H1 (cell line): ENCODE measurements at regions not wholly inside any gene's neighbourhood (a gene's known extent, or its start where the extent isn't known, plus 50 kb on each side); places are given as distances from the start of the nearest gene placed in this dataset.

ENCODE experiments used
- ASH2L ChIP-seq: fragments of 200-600, 300-600 bp; sonication (generic); IDR thresholded peaks from one replicate; pipeline ENCODE4 v1.7.1; 2017; ENCODE audit warnings: low read length
- CEBPB ChIP-seq: IDR thresholded peaks from 2 replicates; pipeline ENCODE4 v1.6.1; 2012; ENCODE audit warnings: low read depth, low read length
- EP300 ChIP-seq, 2 experiments: IDR thresholded peaks; 1 replicate in 1 of 2; 2 replicates in 1 of 2; pipeline ENCODE4 v1.6.1; 2011 to 2012; ENCODE audit warnings: low read depth in 2 of 2, low read length in 2 of 2, mild to moderate bottlenecking in 2 of 2, borderline replicate concordance in 1 of 2, inconsistent platforms in 1 of 2, moderate library complexity in 1 of 2
- GABPA ChIP-seq: IDR thresholded peaks from 2 replicates; pipeline ENCODE4 v1.6.1; 2011; ENCODE audit warnings: mild to moderate bottlenecking, low read length, moderate library complexity, borderline replicate concordance; ENCODE audit not compliant: insufficient read depth
- SIN3A ChIP-seq, 2 experiments: IDR thresholded peaks in 1 of 2; conservative IDR thresholded peaks in 1 of 2; 2 replicates each; pipeline ENCODE4 v1.6.1; 2011 to 2012; ENCODE audit warnings: low read length in 2 of 2, improper control_type of control experiment in 1 of 2, low read depth in 1 of 2, mild to moderate bottlenecking in 1 of 2
- SP1 ChIP-seq: IDR thresholded peaks from 2 replicates; pipeline ENCODE4 v1.6.1; 2011; ENCODE audit warnings: low read depth, low read length
- SP2 ChIP-seq: IDR thresholded peaks from 2 replicates; pipeline ENCODE4 v1.6.1; 2012; ENCODE audit warnings: mild to moderate bottlenecking, low read length, inconsistent platforms
- SUZ12 ChIP-seq: fragments of 200-600 bp; sonication (generic); IDR thresholded peaks from 2 replicates; pipeline ENCODE4 v1.6.1; 2012; ENCODE audit warnings: mild to moderate bottlenecking, inconsistent platforms, low read length, moderate library complexity, mixed read lengths
- TEAD4 ChIP-seq: IDR thresholded peaks from 2 replicates; pipeline ENCODE4 v1.6.1; 2012; ENCODE audit warnings: low read depth, low read length, inconsistent platforms, mixed read lengths

DNA sequence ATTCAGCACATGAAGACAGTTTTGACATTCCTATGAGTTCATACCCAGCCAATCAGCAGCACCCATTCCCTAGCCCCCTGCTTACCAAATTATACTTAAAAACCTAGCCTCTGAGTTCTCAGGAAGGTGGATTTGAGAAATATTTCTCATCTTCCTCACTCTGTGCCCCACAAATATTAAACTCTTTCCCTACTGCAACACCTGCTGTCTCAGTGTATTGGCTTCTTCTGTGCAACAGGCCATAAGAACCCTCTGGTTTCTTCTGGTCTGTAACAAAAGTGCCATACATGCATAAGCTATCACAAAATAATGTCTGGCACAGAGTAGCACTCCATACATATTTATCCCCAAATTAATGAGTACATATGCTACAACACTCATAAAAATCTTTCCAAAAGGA lies 387.4 kb upstream of the CAMK1G start (continued):
- no peak for TF ChIP-seq EP300 (IDR thresholded peaks at IDR 0.05; ENCODE audit: borderline replicate concordance in 1 of 2, low read depth in 2 of 2, low read length in 2 of 2)
- no peak for TF ChIP-seq TEAD4
- TF ChIP-seq CEBPB: no peak
- TF ChIP-seq SUZ12: no peak
- TF ChIP-seq SP2: no peak
- no peak for TF ChIP-seq SIN3A (conservative IDR thresholded peaks at IDR 0.05 in 1 of 2, IDR thresholded peaks at IDR 0.05 in 1 of 2; ENCODE audit: low read depth in 1 of 2, low read length in 2 of 2)
- TF ChIP-seq SP1: no peak
- no peak for TF ChIP-seq ASH2L
- no peak for TF ChIP-seq GABPA
